Stimulated activated CD4-positive, alpha-beta T cell treated with anti-CD3 and anti-CD28 coated beads, Interleukin-15, amount 100 ng/mL, for 24 hours (primary cell): ENCODE measurements at regions not wholly inside any gene's neighbourhood (a gene's known extent, or its start where the extent isn't known, plus 50 kb on each side); places are given as distances from the start of the nearest gene placed in this dataset.

ENCODE experiments used
- DNase-seq: peaks from one replicate; pipeline ENCODE4 v3.0.0-alpha.2; 2020

GRCh38 chr2:239700686-239701345 lies 300.0 kb upstream of the HDAC4 start:
- DNase-seq, result no peak

GRCh38 chr2:239697399-239698164 lies 296.8 kb upstream of the HDAC4 start:
- DNase-seq, result no peak

GRCh38 chr2:239696559-239697207 lies 295.9 kb upstream of the HDAC4 start:
- DNase-seq, result no peak

- no peak for DNase-seq
These were observed 295.0 kb upstream of the HDAC4 start for GRCh38 chr2:239695728-239696240.

DNA sequence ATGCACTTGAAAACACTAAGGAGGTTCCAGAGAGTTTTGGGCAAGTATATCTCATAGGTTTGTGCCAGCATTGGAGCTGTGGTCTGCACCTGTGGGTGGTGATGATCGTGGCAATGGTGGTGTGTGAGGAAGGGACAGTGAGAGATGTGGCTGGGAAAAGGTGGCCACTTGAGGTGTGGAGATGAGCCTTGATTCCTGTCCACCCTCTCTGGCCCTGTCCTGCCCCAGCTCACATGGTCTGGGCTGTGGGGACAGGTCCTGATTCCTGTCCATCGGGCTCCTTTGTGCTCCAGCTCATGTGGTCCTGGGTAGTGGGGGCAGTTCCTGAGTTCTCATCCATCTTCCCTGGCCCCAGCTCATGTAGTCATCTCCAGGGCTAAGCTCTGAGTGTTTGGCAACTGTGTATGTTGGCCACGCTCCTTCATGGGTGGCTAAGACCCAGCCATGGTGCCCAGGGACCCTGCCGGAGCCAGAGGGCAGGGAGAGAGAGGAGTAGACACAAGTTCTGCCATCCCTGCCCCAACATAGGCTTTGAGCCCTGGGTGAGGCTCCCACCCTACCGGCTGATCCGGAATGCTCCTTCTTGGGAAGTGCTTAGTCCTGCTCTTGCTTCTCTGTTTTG lies 294.4 kb upstream of the HDAC4 start:
- DNase-seq, result no peak

DNA sequence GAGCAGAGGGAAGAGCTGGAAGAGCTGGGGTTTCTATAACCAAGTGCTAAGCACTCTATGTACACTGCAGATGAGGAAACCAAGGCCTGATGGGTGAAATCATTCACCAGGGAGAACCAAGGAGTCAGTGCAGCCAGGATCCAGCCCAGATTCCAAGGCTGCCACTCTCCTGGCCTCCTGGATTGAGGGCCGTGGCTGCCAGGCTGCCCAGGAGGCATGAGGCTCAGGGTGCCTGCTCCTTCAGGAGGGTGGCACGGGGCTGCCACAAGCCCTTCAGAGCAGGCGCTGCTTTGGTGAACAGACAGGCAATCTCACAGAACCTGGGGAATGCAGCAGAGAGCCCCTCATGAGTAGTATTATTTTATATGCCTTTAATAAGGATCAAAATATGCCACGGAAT lies 293.7 kb upstream of the HDAC4 start:
- no peak for DNase-seq

- no peak for DNase-seq
These were observed 293.1 kb upstream of the HDAC4 start for GRCh38 chr2:239693761-239694415.

DNA sequence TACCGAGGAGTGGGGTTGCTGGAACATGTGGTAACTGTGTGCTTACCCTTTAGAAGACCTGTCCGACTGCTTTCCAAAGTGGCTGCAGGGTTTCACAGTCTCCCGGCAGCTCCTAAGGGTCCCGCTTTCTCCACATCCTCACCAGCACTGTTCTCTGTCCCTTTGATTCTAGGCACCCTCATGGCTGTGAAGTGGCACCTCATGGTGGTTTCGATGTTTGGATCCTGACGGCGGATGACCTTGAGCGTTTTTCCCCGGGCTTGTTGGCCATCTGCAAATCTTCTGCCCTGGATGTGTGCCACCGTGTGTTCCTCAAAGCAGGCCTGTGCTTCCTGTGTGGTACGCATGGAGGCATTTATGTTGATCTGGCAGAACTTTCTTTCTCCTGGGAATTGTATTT lies 292.5 kb upstream of the HDAC4 start:
- DNase-seq, result no peak

DNA sequence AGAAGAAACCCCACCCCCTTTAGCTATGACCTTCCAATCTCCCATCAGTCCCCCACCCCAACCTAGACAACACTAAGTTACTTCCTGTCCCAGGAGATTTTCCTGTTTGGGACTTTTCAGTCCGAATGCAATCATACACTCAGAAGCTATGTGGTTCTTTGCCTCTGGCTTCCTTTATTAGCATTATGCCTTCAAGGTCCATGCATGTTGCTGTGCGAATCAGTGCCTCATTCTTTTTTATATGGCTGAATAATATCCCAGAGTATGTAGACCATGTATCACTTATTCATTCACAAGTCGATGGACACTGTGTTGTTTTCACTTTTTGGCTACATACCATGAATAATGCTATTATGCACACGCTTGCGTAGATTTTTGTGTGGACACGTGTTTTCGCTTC lies 292.1 kb upstream of the HDAC4 start:
- DNase-seq, result no peak

DNA sequence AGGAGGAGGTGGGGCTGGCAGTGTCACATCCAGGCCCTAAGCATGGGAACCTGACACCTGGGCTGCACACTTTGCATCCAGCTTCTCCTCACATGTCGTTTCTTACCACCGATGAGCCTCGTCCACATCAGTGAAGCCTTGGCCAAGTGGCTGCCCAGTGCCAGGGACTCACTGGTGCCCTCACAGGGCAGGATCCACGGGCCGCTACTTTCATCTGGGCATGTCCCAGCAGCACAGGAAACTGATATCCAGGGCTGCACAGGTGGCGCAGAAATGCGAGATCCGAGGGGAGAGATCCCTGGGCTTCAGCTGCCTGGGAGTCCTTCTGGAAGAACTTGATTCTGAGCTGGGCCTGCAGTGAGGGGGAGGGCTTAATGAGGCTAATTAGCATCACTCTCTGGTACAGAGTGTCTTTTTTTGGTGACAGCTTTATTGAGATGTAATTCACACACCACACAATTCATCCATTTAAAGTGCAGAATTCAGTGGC lies 291.6 kb upstream of the HDAC4 start:
- DNase-seq, result no peak

DNA sequence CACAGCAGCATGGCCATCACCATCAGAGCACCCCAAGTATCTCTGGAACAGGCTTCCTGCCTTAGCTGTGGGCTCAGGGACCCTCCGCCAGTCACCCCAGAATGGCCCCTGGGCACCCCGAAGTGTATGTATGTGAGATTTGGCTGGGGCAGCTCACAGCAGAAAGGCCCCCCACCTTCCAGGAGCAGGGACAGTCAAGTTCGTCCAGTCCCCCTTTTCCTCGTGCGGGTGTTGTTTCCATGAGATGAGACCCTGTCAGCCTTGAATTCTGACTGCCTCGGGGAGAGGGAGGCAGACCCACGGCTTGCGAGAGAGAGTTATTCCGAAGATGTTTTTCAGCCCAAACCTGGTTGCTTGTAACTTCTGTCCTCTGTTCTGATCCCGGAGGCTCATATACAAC lies 290.9 kb upstream of the HDAC4 start:
- no peak for DNase-seq

DNA sequence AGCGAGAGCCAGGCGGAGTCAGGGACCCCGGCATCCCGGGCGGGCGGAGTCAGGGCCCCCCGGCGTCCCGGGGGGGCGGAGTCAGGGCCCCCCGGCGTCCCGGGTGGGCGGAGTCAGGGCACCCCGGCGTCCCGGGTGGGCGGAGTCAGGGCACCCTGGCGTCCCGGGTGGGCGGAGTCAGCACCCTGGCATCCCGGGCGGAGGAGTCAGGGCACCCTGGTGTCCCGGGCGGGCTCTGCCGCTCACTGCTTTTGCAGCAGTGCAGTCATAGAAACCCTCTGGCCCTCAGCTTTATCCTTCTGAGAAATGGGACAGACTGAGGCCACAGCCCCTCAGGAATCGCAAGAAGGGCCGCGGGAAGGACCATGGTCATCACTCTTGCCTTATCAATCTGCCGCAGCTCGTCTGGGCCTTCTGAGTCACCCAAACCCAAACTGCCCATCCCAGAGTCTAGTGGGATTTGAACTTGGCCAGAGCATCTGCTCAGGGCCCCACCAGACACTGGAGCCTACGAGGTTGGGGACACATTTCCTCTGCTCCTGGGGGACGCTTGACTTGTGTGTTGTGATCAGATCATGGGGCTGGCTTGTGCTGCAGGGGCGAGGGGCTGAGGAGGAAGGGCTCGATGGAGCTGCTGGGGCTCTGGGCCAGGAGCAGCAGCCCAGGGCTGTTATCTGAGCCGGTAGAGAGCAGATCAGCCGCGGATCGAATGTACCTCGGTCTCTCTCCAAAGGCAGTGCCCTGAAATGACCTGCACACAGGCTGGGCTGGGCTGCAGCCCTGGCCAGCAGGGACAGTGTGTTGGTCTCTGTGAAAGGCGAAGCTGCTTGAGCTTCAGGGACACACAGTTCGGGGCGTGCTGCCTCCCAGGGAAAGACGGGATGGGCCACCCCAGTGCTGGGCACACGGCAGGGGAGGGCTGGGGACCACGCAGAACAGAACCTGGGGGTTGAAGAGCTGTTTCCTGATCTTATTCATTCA lies 290.1 kb upstream of the HDAC4 start:
- DNase-seq, result no peak

DNA sequence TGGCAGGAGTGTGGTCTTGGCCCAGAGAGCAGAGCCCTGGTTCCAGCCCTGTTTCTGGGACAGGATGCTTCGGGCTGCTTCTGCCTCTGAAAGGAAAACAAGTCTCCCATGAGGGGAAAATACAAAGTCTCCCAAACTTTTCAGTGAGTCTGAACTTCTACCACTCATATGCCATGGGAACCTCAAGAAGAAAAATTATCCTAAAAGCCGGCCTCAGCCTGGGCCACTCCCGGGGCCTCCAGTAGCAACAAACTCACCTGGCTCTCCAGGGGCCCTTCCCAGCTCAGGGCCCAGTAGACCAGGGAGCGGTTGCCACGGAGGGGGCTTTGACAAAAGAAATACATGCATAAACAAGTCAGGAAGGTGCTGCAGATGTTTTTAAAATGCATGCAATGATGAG lies 289.2 kb upstream of the HDAC4 start:
- DNase-seq, result no peak

- no peak for DNase-seq
These were observed 288.6 kb upstream of the HDAC4 start for GRCh38 chr2:239689410-239689809.

GRCh38 chr2:239688840-239689239 lies 288.0 kb upstream of the HDAC4 start:
- no peak for DNase-seq

GRCh38 chr2:239688122-239688681 lies 287.4 kb upstream of the HDAC4 start:
- DNase-seq, result no peak

DNA sequence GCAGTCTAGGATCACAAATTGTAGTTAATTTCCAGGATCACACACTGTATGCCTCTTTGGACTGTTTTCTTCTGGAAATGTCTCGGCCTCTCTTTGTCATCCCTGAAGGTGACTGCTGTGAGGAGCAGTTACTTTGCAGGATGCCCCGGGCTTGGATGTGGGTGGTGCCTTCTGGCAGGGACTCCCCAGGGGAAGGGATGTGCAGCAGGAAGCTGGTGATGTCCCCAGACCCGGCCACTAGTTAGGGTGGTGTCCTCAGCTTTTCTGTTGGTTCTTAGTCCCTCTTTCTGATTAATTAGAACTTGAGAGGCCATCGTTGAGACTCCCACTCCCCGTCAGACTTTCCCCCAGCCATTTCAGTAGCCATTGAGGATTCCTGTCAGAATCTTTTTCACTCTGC lies 286.6 kb upstream of the HDAC4 start:
- no peak for DNase-seq

DNA sequence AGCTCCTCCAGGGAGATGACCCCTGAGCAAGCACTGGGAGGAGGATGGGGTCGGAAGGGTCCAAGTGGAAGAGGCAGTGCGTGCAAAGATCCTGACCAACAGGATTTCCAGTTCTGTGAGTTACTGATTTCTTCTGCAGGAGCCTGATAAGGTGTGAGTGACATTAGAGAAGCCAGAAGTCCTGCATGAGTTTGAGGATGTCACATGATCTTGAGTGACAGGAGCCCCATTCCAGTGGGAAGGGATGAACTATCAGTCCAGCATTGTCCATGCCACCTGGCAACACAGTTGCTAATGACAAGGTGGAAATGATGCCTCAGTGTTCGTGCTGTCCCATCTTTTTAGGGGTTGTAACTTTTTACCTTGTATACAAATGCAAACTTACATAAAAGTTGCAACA lies 285.1 kb upstream of the HDAC4 start:
- no peak for DNase-seq

DNA sequence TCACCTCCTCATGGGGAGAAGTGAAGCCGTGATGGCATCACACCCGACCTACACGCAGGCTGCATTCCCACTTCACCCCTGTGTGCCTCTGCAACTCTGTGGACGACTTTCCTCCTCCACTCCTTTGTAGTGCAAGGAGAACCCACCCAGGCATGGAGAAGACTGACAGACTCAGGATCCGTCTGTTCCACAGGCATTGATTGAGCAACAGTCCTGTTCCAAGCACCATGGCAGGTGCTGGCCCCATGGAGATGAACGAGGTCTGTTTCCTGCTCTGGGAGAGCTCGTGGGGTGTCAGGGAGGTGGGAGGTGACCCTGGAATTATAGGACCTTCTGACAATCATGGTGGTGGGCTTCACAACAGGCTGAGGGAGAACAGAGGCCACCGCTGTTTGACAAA lies 284.7 kb upstream of the HDAC4 start:
- DNase-seq, result no peak

- no peak for DNase-seq
These were observed 284.2 kb upstream of the HDAC4 start for GRCh38 chr2:239684996-239685395.

- DNase-seq, result no peak
These were observed 283.5 kb upstream of the HDAC4 start for GRCh38 chr2:239684271-239684810.
